ENCODE measurements at regions not wholly inside any gene's neighbourhood (a gene's known extent, or its start where the extent isn't known, plus 50 kb on each side); places are given as distances from the start of the nearest gene placed in this dataset.

DNA sequence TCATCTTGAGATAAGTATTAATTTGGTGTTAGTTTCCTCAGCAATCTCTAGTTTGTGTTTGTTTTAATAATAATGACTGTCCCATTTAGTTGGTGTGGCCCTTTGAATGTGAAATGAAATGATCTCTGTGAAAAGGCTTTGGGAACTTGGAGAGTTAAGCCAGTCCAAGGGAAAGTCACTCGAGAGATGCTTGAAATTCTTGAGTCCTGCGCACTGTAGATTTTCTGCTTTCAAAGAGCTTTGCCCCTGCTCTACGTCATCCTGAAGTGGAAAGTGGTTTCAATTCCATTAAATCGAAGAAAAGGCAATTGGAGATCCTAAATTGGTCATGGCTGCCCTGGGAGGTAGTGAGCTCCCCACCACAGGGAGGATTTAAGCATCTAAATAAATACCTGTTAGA is 403.8 kb downstream of the ZNF536 start:
- Histone ChIP-seq H3K4me3 (ENCODE audit: low read length) (no peak overlapping the region), H3K27ac (ENCODE audit: low read length) (no peak overlapping the region), H3K4me2 (ENCODE audit: low read depth, low read length, poor library complexity, severe bottlenecking) (no peak overlapping the region), H3K79me2 (ENCODE audit: low read length) (no peaks in the 10 kb centered on the region), H3K9me2 (replicated peaks; ENCODE audit: insufficient read depth, low read length) (no peaks in the 10 kb centered on the region), H3K36me3 (ENCODE audit: insufficient read depth, low read length) (no peaks in the 10 kb centered on the region), H3K9me3 (ENCODE audit: low read length) (no peaks in the 10 kb centered on the region), H2AFZ (ENCODE audit: low read length) (no peak overlapping the region), H3K9ac (ENCODE audit: low read length) (no peak overlapping the region), H3K4me1 (ENCODE audit: low read length) (no peaks in the 10 kb centered on the region), H3K27me3 (ENCODE audit: low read length) (0 out of 2 replicates have a peak, but pooled peaks cover 6% of the 10 kb centered on the region), H4K20me1 (ENCODE audit: insufficient read depth, low read depth, low read length) (no peaks in the 10 kb centered on the region)
- no peak for DNase-seq

DNA sequence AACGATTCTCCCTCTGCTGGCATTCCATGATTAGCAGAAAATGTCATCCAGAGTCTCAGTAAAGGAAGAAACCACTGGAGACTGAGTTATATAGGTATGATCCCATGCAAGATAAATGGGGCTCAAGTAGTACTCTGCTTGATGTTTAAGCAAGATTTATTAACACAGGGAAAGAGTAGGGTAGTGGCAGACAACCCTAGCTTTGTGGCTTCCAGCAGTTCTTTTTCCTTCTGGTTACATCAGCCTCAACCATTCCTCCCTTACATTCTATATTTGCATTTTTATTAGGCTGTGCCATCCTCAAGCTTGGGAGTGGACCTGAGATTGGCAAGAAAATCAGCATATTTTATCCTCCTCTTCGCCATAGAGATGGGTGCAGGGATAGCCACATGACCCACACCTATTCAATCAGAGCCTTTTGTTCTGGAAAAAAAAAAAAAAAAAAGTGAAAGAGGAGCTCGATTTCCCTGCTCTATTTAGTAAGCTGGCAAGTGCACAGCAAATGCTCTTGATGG is 402.1 kb downstream of the ZNF536 start:
- Histone ChIP-seq H3K4me3 (ENCODE audit: low read length) (no peak overlapping the region), H3K4me2 (ENCODE audit: low read depth, low read length, poor library complexity, severe bottlenecking) (no peak overlapping the region), H3K4me1 (ENCODE audit: low read length) (no peaks in the 10 kb centered on the region), H4K20me1 (ENCODE audit: insufficient read depth, low read depth, low read length) (no peaks in the 10 kb centered on the region), H3K27ac (ENCODE audit: low read length) (no peak overlapping the region), H3K36me3 (ENCODE audit: insufficient read depth, low read length) (no peaks in the 10 kb centered on the region), H3K27me3 (ENCODE audit: low read length) (0 out of 2 replicates have a peak, but pooled peaks cover 6% of the 10 kb centered on the region), H3K79me2 (ENCODE audit: low read length) (no peaks in the 10 kb centered on the region), H2AFZ (ENCODE audit: low read length) (no peak overlapping the region), H3K9me2 (replicated peaks; ENCODE audit: insufficient read depth, low read length) (no peaks in the 10 kb centered on the region), H3K9ac (ENCODE audit: low read length) (no peak overlapping the region), H3K9me3 (ENCODE audit: low read length) (no peaks in the 10 kb centered on the region)
- DNase-seq = no peak

DNA sequence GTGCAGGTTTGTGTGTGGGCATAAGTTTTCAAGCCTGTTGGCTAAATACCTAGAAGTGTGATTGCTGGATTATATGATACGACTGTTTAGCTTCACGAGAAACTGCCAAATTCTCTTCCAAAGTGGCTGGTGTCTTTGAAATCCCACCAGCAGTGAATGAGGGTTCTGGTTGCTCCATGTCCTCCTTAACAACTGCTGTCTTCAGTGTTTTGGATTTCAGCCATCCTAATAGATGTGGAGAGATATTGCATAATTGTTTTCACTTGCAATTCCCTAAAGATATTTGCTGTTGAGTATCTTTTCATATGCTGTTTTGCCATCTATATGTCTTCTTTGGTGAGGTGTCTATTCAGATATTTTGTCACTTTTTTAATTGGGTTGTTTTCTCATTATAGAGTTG is 390.5 kb downstream of the ZNF536 start:
- H3K9ac ChIP-seq (ENCODE audit: low read length) = no peak overlapping the region
- no peak overlapping the region for H3K27ac ChIP-seq (ENCODE audit: low read length)
- H4K20me1 ChIP-seq (ENCODE audit: insufficient read depth, low read depth, low read length) = no peaks in the 10 kb centered on the region
- H3K9me3 ChIP-seq (ENCODE audit: low read length) = no peaks in the 10 kb centered on the region
- H3K27me3 ChIP-seq (ENCODE audit: low read length) = no peaks in the 10 kb centered on the region
- H3K79me2 ChIP-seq (ENCODE audit: low read length) = no peaks in the 10 kb centered on the region
- no peak overlapping the region for H3K4me3 ChIP-seq (ENCODE audit: low read length)
- DNase-seq = no peak
- H2AFZ ChIP-seq (ENCODE audit: low read length) = no peak overlapping the region
- H3K4me1 ChIP-seq (ENCODE audit: low read length) = no peaks in the 10 kb centered on the region
- H3K4me2 ChIP-seq (ENCODE audit: low read depth, low read length, poor library complexity, severe bottlenecking) = no peak overlapping the region
- H3K36me3 ChIP-seq (ENCODE audit: insufficient read depth, low read length) = no peaks in the 10 kb centered on the region
- no peaks in the 10 kb centered on the region for H3K9me2 ChIP-seq (replicated peaks; ENCODE audit: insufficient read depth, low read length)

DNA sequence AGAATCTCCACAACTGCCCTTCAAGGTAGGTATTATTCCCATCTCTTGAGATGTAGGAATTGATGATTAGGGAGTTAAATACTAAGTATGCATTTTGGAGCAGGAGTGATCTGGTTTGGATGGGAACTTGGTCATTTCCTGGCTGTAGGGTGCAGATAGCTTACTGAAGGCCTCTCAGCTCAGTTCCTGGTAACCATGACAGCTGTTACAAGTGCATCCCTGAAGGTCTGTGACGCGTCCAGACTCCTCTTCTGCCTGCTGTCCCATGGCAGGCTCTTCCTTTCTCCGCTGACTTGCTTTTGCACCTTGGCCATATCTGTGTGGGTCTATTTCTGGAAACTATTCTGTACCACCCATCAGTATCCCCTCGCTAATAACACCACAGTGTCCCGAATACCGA is 387.8 kb downstream of the ZNF536 start:
- DNase-seq = no peak
- Histone ChIP-seq H4K20me1 (ENCODE audit: insufficient read depth, low read depth, low read length) (no peaks in the 10 kb centered on the region), H3K79me2 (ENCODE audit: low read length) (no peaks in the 10 kb centered on the region), H3K4me1 (ENCODE audit: low read length) (no peaks in the 10 kb centered on the region), H3K9me3 (ENCODE audit: low read length) (no peaks in the 10 kb centered on the region), H3K9me2 (replicated peaks; ENCODE audit: insufficient read depth, low read length) (no peaks in the 10 kb centered on the region), H2AFZ (ENCODE audit: low read length) (no peak overlapping the region), H3K36me3 (ENCODE audit: insufficient read depth, low read length) (no peaks in the 10 kb centered on the region), H3K27me3 (ENCODE audit: low read length) (no peaks in the 10 kb centered on the region), H3K4me2 (ENCODE audit: low read depth, low read length, poor library complexity, severe bottlenecking) (no peak overlapping the region), H3K4me3 (ENCODE audit: low read length) (no peak overlapping the region), H3K9ac (ENCODE audit: low read length) (no peak overlapping the region), H3K27ac (ENCODE audit: low read length) (no peak overlapping the region)

DNA sequence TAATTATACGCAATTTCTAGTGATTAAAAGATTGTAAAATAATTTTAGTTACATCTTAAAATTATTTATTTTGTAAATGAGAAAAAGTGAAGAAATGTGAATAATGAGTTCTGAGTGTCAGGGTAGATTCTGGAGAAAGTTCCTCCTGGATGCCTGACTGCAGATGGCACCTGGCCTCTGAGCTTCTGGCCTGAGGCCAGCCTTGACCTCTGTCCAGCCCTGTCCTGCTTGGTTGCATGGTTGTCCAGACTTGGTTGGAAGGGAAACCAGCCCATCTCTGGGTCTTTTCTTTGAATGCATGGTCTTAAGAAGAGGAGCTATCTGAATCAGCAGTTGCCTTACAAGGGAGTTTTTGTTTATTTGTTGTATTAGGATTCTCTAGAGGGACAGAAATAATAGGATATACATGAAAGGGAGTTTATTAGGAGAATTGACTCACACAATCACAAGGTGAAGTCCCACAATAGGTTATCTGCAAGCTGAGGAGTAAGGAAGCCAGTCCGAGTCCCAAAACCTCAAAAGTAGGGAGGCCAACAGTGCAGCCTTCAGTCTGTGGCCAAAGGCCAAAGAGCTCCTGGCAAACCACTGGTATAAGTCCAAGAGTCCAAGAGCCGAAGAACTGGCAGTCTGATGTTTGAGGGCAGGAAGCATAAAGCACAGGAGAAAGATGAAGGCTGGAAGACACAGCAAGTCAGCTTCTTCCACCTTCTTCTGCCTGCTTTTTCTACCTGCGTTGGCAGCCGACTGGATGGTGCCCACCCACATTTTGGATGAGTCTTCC is 385.8 kb downstream of the ZNF536 start:
- no peaks in the 10 kb centered on the region for H3K79me2 ChIP-seq (ENCODE audit: low read length)
- no peaks in the 10 kb centered on the region for H3K9me3 ChIP-seq (ENCODE audit: low read length)
- DNase-seq = no peak
- H3K9me2 ChIP-seq (replicated peaks; ENCODE audit: insufficient read depth, low read length) = no peaks in the 10 kb centered on the region
- H3K4me3 ChIP-seq (ENCODE audit: low read length) = no peak overlapping the region
- no peak overlapping the region for H3K4me2 ChIP-seq (ENCODE audit: low read depth, low read length, poor library complexity, severe bottlenecking)
- H3K27ac ChIP-seq (ENCODE audit: low read length) = no peak overlapping the region
- no peak overlapping the region for H2AFZ ChIP-seq (ENCODE audit: low read length)
- H3K4me1 ChIP-seq (ENCODE audit: low read length) = no peaks in the 10 kb centered on the region
- H3K9ac ChIP-seq (ENCODE audit: low read length) = no peak overlapping the region
- no peaks in the 10 kb centered on the region for H4K20me1 ChIP-seq (ENCODE audit: insufficient read depth, low read depth, low read length)
- H3K27me3 ChIP-seq (ENCODE audit: low read length) = no peaks in the 10 kb centered on the region
- H3K36me3 ChIP-seq (ENCODE audit: insufficient read depth, low read length) = no peaks in the 10 kb centered on the region

DNA sequence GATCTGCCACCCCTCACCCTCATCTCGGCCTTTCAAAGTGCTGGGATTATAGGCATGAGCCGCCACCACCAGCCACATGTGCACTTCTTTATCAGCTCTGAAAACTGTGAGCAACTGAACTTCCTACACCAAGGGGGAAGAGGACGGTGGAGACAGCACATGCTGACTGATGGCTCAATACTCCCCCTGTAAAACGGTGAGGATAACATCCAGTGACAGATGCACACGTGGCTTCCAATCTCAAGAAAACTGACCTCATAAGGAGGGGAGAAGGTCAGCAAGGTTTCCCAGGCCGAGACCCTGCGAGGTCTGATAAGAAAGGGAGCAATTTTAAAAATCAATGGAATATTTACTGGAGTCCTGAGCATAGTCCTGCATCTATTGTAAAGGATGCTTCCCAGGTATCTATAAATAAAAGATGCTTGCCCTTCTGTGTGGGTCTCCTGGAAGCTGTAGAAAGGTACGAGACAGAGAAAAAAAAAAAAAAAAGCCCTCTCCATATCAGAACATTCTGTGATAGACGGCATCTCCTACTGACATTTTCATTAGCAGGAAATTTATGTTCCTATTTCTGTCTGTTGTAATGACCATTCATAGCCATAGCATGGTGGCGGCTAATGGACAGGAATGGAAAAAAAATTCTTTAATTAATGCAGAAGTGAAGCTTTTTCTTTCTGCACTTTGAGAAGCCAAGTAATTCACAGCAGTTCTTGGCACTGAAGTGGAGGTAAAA is 385.1 kb downstream of the ZNF536 start:
- no peaks in the 10 kb centered on the region for H3K79me2 ChIP-seq (ENCODE audit: low read length)

DNA sequence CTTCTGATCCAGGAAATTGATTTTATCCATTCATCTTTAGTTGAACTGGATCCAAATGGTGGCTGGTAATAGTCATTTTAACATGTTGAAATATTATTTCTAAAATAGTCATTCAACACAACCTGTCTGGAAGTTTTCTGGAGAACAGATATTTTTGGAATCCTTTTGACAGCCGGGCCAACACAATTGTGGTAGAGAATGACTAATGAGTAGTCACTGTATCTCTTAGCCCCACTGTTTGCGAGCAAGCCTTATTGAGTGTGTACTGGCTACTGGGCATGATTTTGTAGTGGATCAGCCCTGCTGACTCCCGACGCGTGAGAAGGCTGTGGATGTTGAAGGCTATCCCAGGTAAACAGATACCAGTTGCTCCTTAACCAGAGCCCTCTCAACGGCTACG is 383.4 kb downstream of the ZNF536 start:
- Histone ChIP-seq H3K4me3 (ENCODE audit: low read length) (no peak overlapping the region), H3K9me3 (ENCODE audit: low read length) (no peaks in the 10 kb centered on the region), H3K79me2 (ENCODE audit: low read length) (no peaks in the 10 kb centered on the region), H3K36me3 (ENCODE audit: insufficient read depth, low read length) (no peaks in the 10 kb centered on the region), H3K27ac (ENCODE audit: low read length) (no peak overlapping the region), H3K9ac (ENCODE audit: low read length) (no peak overlapping the region), H3K27me3 (ENCODE audit: low read length) (no peaks in the 10 kb centered on the region), H3K4me1 (ENCODE audit: low read length) (no peaks in the 10 kb centered on the region), H2AFZ (ENCODE audit: low read length) (no peak overlapping the region), H4K20me1 (ENCODE audit: insufficient read depth, low read depth, low read length) (no peaks in the 10 kb centered on the region), H3K9me2 (replicated peaks; ENCODE audit: insufficient read depth, low read length) (no peaks in the 10 kb centered on the region), H3K4me2 (ENCODE audit: low read depth, low read length, poor library complexity, severe bottlenecking) (no peak overlapping the region)
- no peak for DNase-seq

More for the DNA sequence above, 385.1 kb downstream of the ZNF536 start:
- Histone ChIP-seq H3K27ac (ENCODE audit: low read length) (no peak overlapping the region), H4K20me1 (ENCODE audit: insufficient read depth, low read depth, low read length) (no peaks in the 10 kb centered on the region), H3K36me3 (ENCODE audit: insufficient read depth, low read length) (no peaks in the 10 kb centered on the region), H2AFZ (ENCODE audit: low read length) (no peak overlapping the region), H3K4me2 (ENCODE audit: low read depth, low read length, poor library complexity, severe bottlenecking) (no peak overlapping the region), H3K27me3 (ENCODE audit: low read length) (no peaks in the 10 kb centered on the region), H3K4me3 (ENCODE audit: low read length) (no peak overlapping the region), H3K9me3 (ENCODE audit: low read length) (no peaks in the 10 kb centered on the region), H3K4me1 (ENCODE audit: low read length) (no peaks in the 10 kb centered on the region), H3K9ac (ENCODE audit: low read length) (no peak overlapping the region), H3K9me2 (replicated peaks; ENCODE audit: insufficient read depth, low read length) (no peaks in the 10 kb centered on the region)
- DNase-seq = no peak

DNA sequence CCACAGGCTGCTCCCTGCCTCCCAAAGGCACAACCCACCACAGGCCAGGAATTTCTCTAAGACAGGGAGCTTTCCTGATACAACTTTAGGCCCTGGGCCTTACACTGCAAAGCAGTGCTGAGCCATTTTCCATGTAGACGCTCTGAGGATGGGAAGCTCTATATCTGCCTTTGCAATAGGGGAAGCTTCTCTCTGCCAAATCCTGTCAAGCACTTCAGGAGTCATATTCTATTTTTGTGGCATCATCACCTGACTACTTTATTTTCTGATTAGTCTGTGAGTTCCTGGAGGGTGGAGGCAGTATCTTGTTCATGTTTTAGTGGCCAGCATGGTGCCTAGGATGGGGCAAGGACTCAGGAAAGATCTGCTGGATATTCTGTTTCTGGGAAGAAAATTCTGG is 382.0 kb downstream of the ZNF536 start:
- no peaks in the 10 kb centered on the region for H3K36me3 ChIP-seq (ENCODE audit: insufficient read depth, low read length)
- no peak for DNase-seq
- no peak overlapping the region for H3K9ac ChIP-seq (ENCODE audit: low read length)
- H3K4me1 ChIP-seq (ENCODE audit: low read length) = no peaks in the 10 kb centered on the region
- no peaks in the 10 kb centered on the region for H4K20me1 ChIP-seq (ENCODE audit: insufficient read depth, low read depth, low read length)
- no peak overlapping the region for H3K4me3 ChIP-seq (ENCODE audit: low read length)
- H3K9me2 ChIP-seq (replicated peaks; ENCODE audit: insufficient read depth, low read length) = no peaks in the 10 kb centered on the region
- H3K4me2 ChIP-seq (ENCODE audit: low read depth, low read length, poor library complexity, severe bottlenecking) = no peak overlapping the region
- no peaks in the 10 kb centered on the region for H3K27me3 ChIP-seq (ENCODE audit: low read length)
- no peaks in the 10 kb centered on the region for H3K79me2 ChIP-seq (ENCODE audit: low read length)
- no peaks in the 10 kb centered on the region for H3K9me3 ChIP-seq (ENCODE audit: low read length)
- no peak overlapping the region for H3K27ac ChIP-seq (ENCODE audit: low read length)
- H2AFZ ChIP-seq (ENCODE audit: low read length) = no peak overlapping the region

All from Karpas-422 (cell line).